Neural cell (in vitro differentiated cells): ENCODE measurements at regions not wholly inside any gene's neighbourhood (a gene's known extent, or its start where the extent isn't known, plus 50 kb on each side); places are given as distances from the start of the nearest gene placed in this dataset.

ENCODE experiments used
- H2AFZ ChIP-seq: fragments of 200-600, 300-800 bp; sonication (generic), shearing (Covaris generic); 2 replicates; pipeline ENCODE4 v1.6.0; 2014; ENCODE audit warnings: low read depth, mild to moderate bottlenecking, antibody characterized with exemption, low read length, moderate library complexity
- H3F3A ChIP-seq: fragments of 200-600 bp; shearing (Covaris generic); 2 replicates; pipeline ENCODE4 v1.6.1; 2016; ENCODE audit warnings: mild to moderate bottlenecking, moderate library complexity, mixed read lengths, antibody characterized with exemption, low read length; ENCODE audit not compliant: insufficient read depth, poor library complexity, severe bottlenecking
- H3K27ac ChIP-seq: fragments of 200-600, 300-800 bp; sonication (generic), shearing (Covaris generic); 2 replicates; pipeline ENCODE4 v1.5.1; 2014; ENCODE audit warnings: mild to moderate bottlenecking, low read length, moderate library complexity
- H3K27me3 ChIP-seq: fragments of 300-800, 200-600 bp; sonication (generic), shearing (Covaris generic); 2 replicates; pipeline ENCODE4 v1.6.0; 2014; ENCODE audit warnings: mild to moderate bottlenecking, low read depth, low read length, moderate library complexity; ENCODE audit not compliant: insufficient read depth
- H3K36me3 ChIP-seq: fragments of 300-800, 200-600 bp; sonication (generic), shearing (Covaris generic); 2 replicates; pipeline ENCODE4 v1.5.1; 2014; ENCODE audit warnings: mild to moderate bottlenecking, antibody characterized with exemption, low read length, moderate library complexity; ENCODE audit not compliant: insufficient read depth
- H3K4me2 ChIP-seq: fragments of 300-800, 200-600 bp; sonication (generic), shearing (Covaris generic); 2 replicates; pipeline ENCODE4 v1.6.0; 2014; ENCODE audit warnings: mild to moderate bottlenecking, low read length
- H3K4me3 ChIP-seq: fragments of 300-800, 200-600 bp; sonication (generic), shearing (Covaris generic); 2 replicates; pipeline ENCODE4 v1.5.1; 2014; ENCODE audit warnings: mild to moderate bottlenecking, low read length, moderate library complexity
- H3K79me2 ChIP-seq: fragments of 200-600 bp; shearing (Covaris generic); replicated peaks from 2 replicates; pipeline ENCODE4 v1.6.0; 2014; ENCODE audit warnings: mild to moderate bottlenecking, low read length, moderate library complexity; ENCODE audit not compliant: insufficient read depth
- H3K9ac ChIP-seq: fragments of 300-800, 200-600 bp; sonication (generic), shearing (Covaris generic); 2 replicates; pipeline ENCODE4 v1.6.1; 2016; ENCODE audit warnings: mild to moderate bottlenecking, low read length, mixed read lengths
- H3K9me2 ChIP-seq: fragments of 200-600 bp; shearing (Covaris generic); 2 replicates; pipeline ENCODE4 v1.6.1; 2016; ENCODE audit warnings: mild to moderate bottlenecking, low read length, mixed read lengths; ENCODE audit not compliant: insufficient read depth
- H3K9me3 ChIP-seq: fragments of 200-600, 300-800 bp; sonication (generic), shearing (Covaris generic); 2 replicates; pipeline ENCODE4 v1.6.1; 2016; ENCODE audit warnings: mild to moderate bottlenecking, mixed run types, low read length, moderate library complexity, mixed read lengths
- H4K20me1 ChIP-seq: fragments of 200-600 bp; shearing (Covaris generic); 2 replicates; pipeline ENCODE4 v1.6.1; 2016; ENCODE audit warnings: mild to moderate bottlenecking, mixed run types; ENCODE audit not compliant: insufficient read depth
- EP300 ChIP-seq: fragments of 450-650 bp; conservative IDR thresholded peaks from 2 replicates; pipeline ENCODE4 v1.6.1; 2014; ENCODE audit warnings: antibody characterized with exemption, mild to moderate bottlenecking, moderate library complexity; ENCODE audit not compliant: poor library complexity, severe bottlenecking
- EZH2 ChIP-seq: fragments of 200-600, 300-800 bp; shearing (Covaris generic), sonication (generic); IDR thresholded peaks from 2 replicates; pipeline ENCODE4 v1.6.1; 2014; ENCODE audit warnings: antibody characterized with exemption, low read length, borderline replicate concordance, mild to moderate bottlenecking; ENCODE audit not compliant: insufficient read depth, poor library complexity, severe bottlenecking
- MXI1 ChIP-seq: fragments of 450-650 bp; conservative IDR thresholded peaks from 2 replicates; pipeline ENCODE4 v1.6.1; 2014; ENCODE audit warnings: antibody characterized with exemption, mild to moderate bottlenecking; ENCODE audit not compliant: poor library complexity, severe bottlenecking
- POLR2AphosphoS5 ChIP-seq: IDR thresholded peaks from 2 replicates; pipeline ENCODE4 v1.6.1; 2012
- RAD21 ChIP-seq: fragments of 450-650 bp; conservative IDR thresholded peaks from 2 replicates; pipeline ENCODE4 v1.6.1; 2014; ENCODE audit warnings: antibody characterized with exemption, mild to moderate bottlenecking, moderate library complexity
- SMC3 ChIP-seq: fragments of 450-650 bp; conservative IDR thresholded peaks from 2 replicates; pipeline ENCODE4 v1.6.1; 2014; ENCODE audit warnings: antibody characterized with exemption, mild to moderate bottlenecking, moderate library complexity; ENCODE audit not compliant: poor library complexity
- TAF1 ChIP-seq: IDR thresholded peaks from 2 replicates; pipeline ENCODE4 v1.6.1; 2012; ENCODE audit warnings: low read depth
- TF ChIP-seq, protein P1 (sequence below): IDR thresholded peaks from 2 replicates; pipeline ENCODE4 v1.6.1; 2012; ENCODE audit warnings: borderline replicate concordance
- TF ChIP-seq, protein P2 (sequence below): fragments of 450-650 bp; IDR thresholded peaks from 2 replicates; pipeline ENCODE4 v1.5.1; 2014; ENCODE audit warnings: antibody characterized with exemption, mild to moderate bottlenecking, moderate library complexity; ENCODE audit not compliant: poor library complexity, severe bottlenecking

DNA sequence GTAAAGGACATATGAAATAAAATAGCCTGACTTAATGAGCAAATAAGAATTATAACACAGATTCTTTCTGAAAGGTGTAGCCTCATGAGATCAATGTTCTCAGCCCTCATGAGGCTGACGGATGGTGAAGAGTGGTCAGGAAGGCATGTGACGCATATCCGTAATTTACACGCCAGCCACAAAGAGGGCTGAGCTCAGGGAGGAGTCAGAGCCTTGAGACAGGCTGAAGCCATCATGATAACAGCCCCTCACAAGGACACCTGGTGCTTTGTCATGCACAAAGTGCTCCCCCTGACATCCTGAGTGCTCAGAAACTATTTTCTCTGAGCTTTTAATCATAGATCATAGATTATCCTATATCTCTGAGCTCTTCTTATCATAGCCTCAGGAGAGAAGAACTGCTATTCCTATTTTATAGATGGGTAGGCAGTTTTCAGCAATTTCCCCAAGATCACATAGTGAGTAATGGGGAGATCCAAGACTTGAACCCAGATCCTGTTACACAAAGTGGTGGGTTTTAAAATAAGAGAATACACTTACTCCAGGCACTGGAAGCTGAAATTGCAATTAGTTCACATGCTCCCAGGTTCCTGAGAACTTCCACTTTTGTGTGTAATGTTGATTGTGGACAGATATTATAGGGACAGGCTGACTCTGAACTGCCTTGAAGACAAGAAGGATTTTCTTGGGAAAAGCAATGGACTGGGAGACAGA, 267.1 kb downstream of the RPLP1 start:
- Histone ChIP-seq H3K79me2 (no peaks in the 10 kb centered on the region), H3K27me3 (no peaks in the 10 kb centered on the region), H3K9me3 (no peaks in the 10 kb centered on the region), H3K9ac (no peak overlapping the region), H3F3A (no peaks in the 10 kb centered on the region), H3K36me3 (no peaks in the 10 kb centered on the region), H3K27ac (no peak overlapping the region), H4K20me1 (no peaks in the 10 kb centered on the region), H3K4me2 (no peak overlapping the region), H3K9me2 (no peaks in the 10 kb centered on the region), H2AFZ (no peak overlapping the region), H3K4me3 (no peak overlapping the region)
- TF ChIP-seq, protein P1, sequence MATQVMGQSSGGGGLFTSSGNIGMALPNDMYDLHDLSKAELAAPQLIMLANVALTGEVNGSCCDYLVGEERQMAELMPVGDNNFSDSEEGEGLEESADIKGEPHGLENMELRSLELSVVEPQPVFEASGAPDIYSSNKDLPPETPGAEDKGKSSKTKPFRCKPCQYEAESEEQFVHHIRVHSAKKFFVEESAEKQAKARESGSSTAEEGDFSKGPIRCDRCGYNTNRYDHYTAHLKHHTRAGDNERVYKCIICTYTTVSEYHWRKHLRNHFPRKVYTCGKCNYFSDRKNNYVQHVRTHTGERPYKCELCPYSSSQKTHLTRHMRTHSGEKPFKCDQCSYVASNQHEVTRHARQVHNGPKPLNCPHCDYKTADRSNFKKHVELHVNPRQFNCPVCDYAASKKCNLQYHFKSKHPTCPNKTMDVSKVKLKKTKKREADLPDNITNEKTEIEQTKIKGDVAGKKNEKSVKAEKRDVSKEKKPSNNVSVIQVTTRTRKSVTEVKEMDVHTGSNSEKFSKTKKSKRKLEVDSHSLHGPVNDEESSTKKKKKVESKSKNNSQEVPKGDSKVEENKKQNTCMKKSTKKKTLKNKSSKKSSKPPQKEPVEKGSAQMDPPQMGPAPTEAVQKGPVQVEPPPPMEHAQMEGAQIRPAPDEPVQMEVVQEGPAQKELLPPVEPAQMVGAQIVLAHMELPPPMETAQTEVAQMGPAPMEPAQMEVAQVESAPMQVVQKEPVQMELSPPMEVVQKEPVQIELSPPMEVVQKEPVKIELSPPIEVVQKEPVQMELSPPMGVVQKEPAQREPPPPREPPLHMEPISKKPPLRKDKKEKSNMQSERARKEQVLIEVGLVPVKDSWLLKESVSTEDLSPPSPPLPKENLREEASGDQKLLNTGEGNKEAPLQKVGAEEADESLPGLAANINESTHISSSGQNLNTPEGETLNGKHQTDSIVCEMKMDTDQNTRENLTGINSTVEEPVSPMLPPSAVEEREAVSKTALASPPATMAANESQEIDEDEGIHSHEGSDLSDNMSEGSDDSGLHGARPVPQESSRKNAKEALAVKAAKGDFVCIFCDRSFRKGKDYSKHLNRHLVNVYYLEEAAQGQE, result no peak
- TF ChIP-seq EZH2 (no peak), MXI1 (no peak), EP300 (no peak), TAF1 (no peak), RAD21 (no peak), POLR2AphosphoS5 (no peak), SMC3 (no peak)
- TF ChIP-seq, protein P2, sequence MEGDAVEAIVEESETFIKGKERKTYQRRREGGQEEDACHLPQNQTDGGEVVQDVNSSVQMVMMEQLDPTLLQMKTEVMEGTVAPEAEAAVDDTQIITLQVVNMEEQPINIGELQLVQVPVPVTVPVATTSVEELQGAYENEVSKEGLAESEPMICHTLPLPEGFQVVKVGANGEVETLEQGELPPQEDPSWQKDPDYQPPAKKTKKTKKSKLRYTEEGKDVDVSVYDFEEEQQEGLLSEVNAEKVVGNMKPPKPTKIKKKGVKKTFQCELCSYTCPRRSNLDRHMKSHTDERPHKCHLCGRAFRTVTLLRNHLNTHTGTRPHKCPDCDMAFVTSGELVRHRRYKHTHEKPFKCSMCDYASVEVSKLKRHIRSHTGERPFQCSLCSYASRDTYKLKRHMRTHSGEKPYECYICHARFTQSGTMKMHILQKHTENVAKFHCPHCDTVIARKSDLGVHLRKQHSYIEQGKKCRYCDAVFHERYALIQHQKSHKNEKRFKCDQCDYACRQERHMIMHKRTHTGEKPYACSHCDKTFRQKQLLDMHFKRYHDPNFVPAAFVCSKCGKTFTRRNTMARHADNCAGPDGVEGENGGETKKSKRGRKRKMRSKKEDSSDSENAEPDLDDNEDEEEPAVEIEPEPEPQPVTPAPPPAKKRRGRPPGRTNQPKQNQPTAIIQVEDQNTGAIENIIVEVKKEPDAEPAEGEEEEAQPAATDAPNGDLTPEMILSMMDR, result no peak

DNA sequence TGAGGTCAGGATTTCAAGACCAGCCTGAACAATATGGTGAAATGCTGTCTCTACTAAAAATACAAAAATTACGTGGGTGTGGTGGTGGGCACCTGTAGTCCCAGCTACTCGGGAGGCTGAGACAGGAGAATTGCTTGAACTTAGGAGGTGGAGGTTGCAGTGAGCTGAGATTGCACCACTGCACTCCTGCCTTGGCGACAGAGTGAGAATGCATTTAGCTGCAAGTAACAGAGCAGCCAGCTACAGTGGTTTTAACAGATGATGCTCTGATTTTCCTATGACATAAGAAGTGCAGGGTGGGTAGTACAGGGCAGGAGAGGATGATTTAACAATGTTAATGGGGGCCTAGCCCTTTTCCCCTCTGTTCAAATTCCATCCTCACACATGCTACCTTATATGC, 267.9 kb downstream of the RPLP1 start:
- no peaks in the 10 kb centered on the region for H3K79me2 ChIP-seq
- no peaks in the 10 kb centered on the region for H3K9me2 ChIP-seq
- H3F3A ChIP-seq, result no peaks in the 10 kb centered on the region
- no peak overlapping the region for H3K27ac ChIP-seq
- no peaks in the 10 kb centered on the region for H3K27me3 ChIP-seq
- no peaks in the 10 kb centered on the region for H3K9me3 ChIP-seq
- H4K20me1 ChIP-seq, result no peaks in the 10 kb centered on the region
- H3K36me3 ChIP-seq, result no peaks in the 10 kb centered on the region
- H3K4me3 ChIP-seq, result no peak overlapping the region
- H3K4me2 ChIP-seq, result no peak overlapping the region
- H3K9ac ChIP-seq, result no peak overlapping the region
- TF ChIP-seq TAF1 (no peak), MXI1 (no peak), SMC3 (no peak), EP300 (no peak), POLR2AphosphoS5 (no peak), EZH2 (no peak), RAD21 (no peak)
- TF ChIP-seq, protein P2, result no peak
- TF ChIP-seq, protein P1, result no peak
- no peak overlapping the region for H2AFZ ChIP-seq
